Stomach (tissue), 8 donors: ENCODE measurements at regions not wholly inside any gene's neighbourhood (a gene's known extent, or its start where the extent isn't known, plus 50 kb on each side); places are given as distances from the start of the nearest gene placed in this dataset.

Experiments
- DNase-seq, 2 donors: peaks; one replicate each; pipeline versions ENCODE4 v3.0.0 to v3.0.0-alpha.2; 2013 to 2019
- H3K27ac ChIP-seq, 5 donors: fragments of 200-600 bp in 4 of 5; sonication (generic) in 4 of 5; one replicate each; pipeline ENCODE4 v1.5.1; 2013 to 2019; ENCODE audit warnings: mild to moderate bottlenecking in 1 of 5, moderate library complexity in 1 of 5
- H3K27me3 ChIP-seq, 3 donors: fragments of 200-600 bp; sonication (generic); one replicate each; pipeline ENCODE4 v1.5.1; 2017 to 2019; ENCODE audit warnings: mixed run types in 1 of 3
- H3K36me3 ChIP-seq, 4 donors: fragments of 200-600 bp; sonication (generic); 1 replicate in 3 of 4; 2 replicates in 1 of 4; pipeline ENCODE4 v1.5.1; 2016 to 2019
- H3K4me1 ChIP-seq, 4 donors: fragments of 200-600 bp; sonication (generic); one replicate each; pipeline ENCODE4 v1.5.1; 2016 to 2019
- H3K4me3 ChIP-seq, 4 donors: fragments of 200-600 bp; sonication (generic) in 3 of 4; one replicate each; pipeline ENCODE4 v1.5.1; 2016 to 2019; ENCODE audit warnings: mild to moderate bottlenecking in 1 of 4
- H3K9me3 ChIP-seq, 4 donors: fragments of 200-600 bp; sonication (generic); one replicate each; pipeline ENCODE4 v1.5.1; 2016 to 2019
- CTCF ChIP-seq, 7 experiments: fragments of 450-650 bp in 4 of 7; fragments of 200-600 bp in 3 of 7; sonication (generic) in 3 of 7; IDR thresholded peaks; one replicate each; pipeline ENCODE4 v1.5.1; 2016 to 2019; ENCODE audit warnings: antibody characterized with exemption in 7 of 7, control low read depth in 2 of 7, mild to moderate bottlenecking in 1 of 7
- EP300 ChIP-seq: sonication (generic); formaldehyde crosslinking; IDR thresholded peaks from one replicate; pipeline ENCODE4 v1.6.1; 2017; ENCODE audit warnings: antibody characterized with exemption
- POLR2A ChIP-seq, 4 donors: fragments of 450-650 bp; IDR thresholded peaks; one replicate each; pipeline ENCODE4 v1.6.1; 2016; ENCODE audit warnings: antibody characterized with exemption in 4 of 4, control low read depth in 2 of 4, mild to moderate bottlenecking in 1 of 4, moderate library complexity in 1 of 4
- POLR2AphosphoS5 ChIP-seq, 3 donors: sonication (generic); formaldehyde crosslinking; IDR thresholded peaks; one replicate each; pipeline ENCODE4 v1.6.1; 2016; ENCODE audit warnings: antibody characterized with exemption in 3 of 3
- WGBS, 5 donors: extraction: QIAGEN DNeasy Blood & Tissue Kit in 3 of 5; methylation state at CpG; one replicate each; pipeline versions ENCODE4 v1.1.5 to v1.1.7; 2013 to 2018; 5-methylcytosine and 5-hydroxymethylcytosine counted together
- intact Hi-C: fragments of 100-400 bp; cut with DNase I; formaldehyde crosslinking; loops from one replicate; pipeline ENCODE4 v1.15.1; 2023; ENCODE audit warnings: low total_unique reads
- donor health status: healthy with polysubstance abuse.
- donor health status: Bipolar disorder and iron deficiency.
- donor health status: healthy.

- Histone ChIP-seq H3K4me3 (no peak overlapping the region), H3K27me3 (no peaks in the 10 kb centered on the region), H3K4me1 (no peaks in the 10 kb centered on the region), H3K9me3 (no peaks in the 10 kb centered on the region), H3K27ac (no peak overlapping the region), H3K36me3 (no peaks in the 10 kb centered on the region)
- intact Hi-C loops: no loop called here
- peak in 1 of 2 donors; percentile 27 for DNase-seq
- TF ChIP-seq POLR2A (IDR thresholded peaks at IDR 0.05) (no peak), EP300 (no peak), CTCF (IDR thresholded peaks at IDR 0.05) (no peak), POLR2AphosphoS5 (IDR thresholded peaks at IDR 0.05) (no peak)
- WGBS, 5 donors: 62 to 68% (median 65%) methylated on average over 12 of the region's 12 CpGs
These were observed 193.2 kb downstream of the URI1 start for GRCh38 chr19:30135093-30135757.

GRCh38 chr19:30135797-30136196, 193.8 kb downstream of the URI1 start:
- Histone ChIP-seq H3K36me3 (no peaks in the 10 kb centered on the region), H3K27ac (no peak overlapping the region), H3K4me1 (no peaks in the 10 kb centered on the region), H3K27me3 (no peaks in the 10 kb centered on the region), H3K4me3 (no peak overlapping the region), H3K9me3 (no peaks in the 10 kb centered on the region)
- WGBS, 5 donors: 61 to 79% (median 70%) methylated on average over 4 of the region's 4 CpGs
- TF ChIP-seq CTCF (IDR thresholded peaks at IDR 0.05) (no peak), EP300 (no peak), POLR2AphosphoS5 (IDR thresholded peaks at IDR 0.05) (no peak), POLR2A (IDR thresholded peaks at IDR 0.05) (no peak)
- intact Hi-C loops: no loop called here
- DNase-seq: no peak

DNA sequence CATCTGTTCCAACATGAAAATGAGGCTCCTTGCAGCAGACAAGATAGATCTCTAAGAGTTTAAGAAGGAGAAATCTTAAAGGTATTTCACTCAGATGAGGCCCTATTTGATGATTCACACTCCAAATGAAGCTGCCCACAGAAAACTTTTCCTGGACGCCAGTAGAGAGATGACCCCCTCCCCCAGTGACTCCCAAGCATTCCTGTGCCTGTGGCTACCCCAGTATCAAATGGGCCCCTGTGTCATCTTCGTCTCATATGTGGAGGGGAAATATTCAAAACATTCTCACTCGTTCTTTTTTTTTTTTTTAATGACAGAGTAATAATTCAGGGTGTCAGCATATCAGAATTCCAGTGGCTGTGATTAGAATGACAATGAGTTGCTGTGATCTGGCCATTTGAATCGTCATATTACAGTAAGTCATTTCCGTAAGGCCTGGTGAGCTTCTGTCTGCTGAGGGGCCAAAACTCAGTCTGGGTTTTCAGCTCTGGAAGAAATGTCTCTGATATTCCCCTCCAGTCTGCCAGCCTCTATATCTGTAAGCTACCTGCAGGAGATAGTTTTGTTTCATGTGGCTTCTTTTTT, 194.7 kb downstream of the URI1 start:
- no peak overlapping the region for H3K4me3 ChIP-seq
- no peak for DNase-seq
- H3K36me3 ChIP-seq: no peaks in the 10 kb centered on the region
- TF ChIP-seq CTCF (IDR thresholded peaks at IDR 0.05) (no peak), POLR2AphosphoS5 (IDR thresholded peaks at IDR 0.05) (no peak), POLR2A (IDR thresholded peaks at IDR 0.05) (no peak), EP300 (no peak)
- WGBS, 5 donors: 65 to 79% (median 68%) methylated on average over 5 of the region's 5 CpGs
- intact Hi-C loops: no loop called here
- H3K4me1 ChIP-seq: no peaks in the 10 kb centered on the region
- H3K9me3 ChIP-seq: no peaks in the 10 kb centered on the region
- no peak overlapping the region for H3K27ac ChIP-seq
- no peaks in the 10 kb centered on the region for H3K27me3 ChIP-seq

GRCh38 chr19:30137747-30138146, 195.7 kb downstream of the URI1 start:
- H3K4me1 ChIP-seq: no peaks in the 10 kb centered on the region
- no peaks in the 10 kb centered on the region for H3K9me3 ChIP-seq
- intact Hi-C loops: no loop called here
- H3K4me3 ChIP-seq: no peak overlapping the region
- no peak for DNase-seq
- TF ChIP-seq POLR2A (IDR thresholded peaks at IDR 0.05) (no peak), POLR2AphosphoS5 (IDR thresholded peaks at IDR 0.05) (no peak), EP300 (no peak), CTCF (IDR thresholded peaks at IDR 0.05) (no peak)
- no peak overlapping the region for H3K27ac ChIP-seq
- 61 to 75% (median 70%) methylated on average over 5 of the region's 5 CpGs for WGBS, 5 donors
- no peaks in the 10 kb centered on the region for H3K27me3 ChIP-seq
- no peaks in the 10 kb centered on the region for H3K36me3 ChIP-seq
